ENCODE measurements at regions not wholly inside any gene's neighbourhood (a gene's known extent, or its start where the extent isn't known, plus 50 kb on each side); places are given as distances from the start of the nearest gene placed in this dataset.

GRCh38 chr19:28519952-28520861, 692.7 kb downstream of the UQCRFS1 start:
- peaks cover 44% of the 10 kb centered on the region for H3K4me1 Mint-ChIP-seq
- ChIA-PET CTCF (no interaction called here), POLR2A (no interaction called here)
- DNase-seq (ENCODE audit: low spot score) = no peak
- no peak for TF ChIP-seq USF1 (CRISPR knock-in tag; IDR thresholded peaks at IDR 0.05)
- peak; percentile 39; the same call in 1 of the 2 replicates for TF ChIP-seq ZNF423 (CRISPR knock-in tag; IDR thresholded peaks at IDR 0.05)
- H3K27ac Mint-ChIP-seq = peak overlapping the region; percentile 18; the same call in 1 of the 2 replicates
- peak; percentile 67 for ATAC-seq
- H3K27me3 Mint-ChIP-seq (ENCODE audit: low read depth) = peaks cover 21% of the 10 kb centered on the region
- peaks cover 12% of the 10 kb centered on the region; the same call in 1 of the 2 replicates for H3K9me3 Mint-ChIP-seq
- H3K4me3 Mint-ChIP-seq = no peak overlapping the region
- peaks cover 6% of the 10 kb centered on the region for H3K36me3 Mint-ChIP-seq

GRCh38 chr19:28519218-28519779, 693.7 kb downstream of the UQCRFS1 start:
- peaks cover 7% of the 10 kb centered on the region; the same call in 1 of the 2 replicates for H3K9me3 Mint-ChIP-seq
- no peaks in the 10 kb centered on the region for H3K36me3 Mint-ChIP-seq
- H3K27ac Mint-ChIP-seq = no peak overlapping the region
- ChIA-PET CTCF (no interaction called here), POLR2A (no interaction called here)
- DNase-seq (ENCODE audit: low spot score) (no peak), ATAC-seq (no peak)
- H3K4me1 Mint-ChIP-seq = peaks cover 44% of the 10 kb centered on the region
- peaks cover 14% of the 10 kb centered on the region for H3K27me3 Mint-ChIP-seq (ENCODE audit: low read depth)
- H3K4me3 Mint-ChIP-seq = no peak overlapping the region
- no peak for TF ChIP-seq GRHL2 (CRISPR knock-in tag; IDR thresholded peaks at IDR 0.05; ENCODE audit: insufficient replicate concordance, severe bottlenecking)
- TF ChIP-seq RELA (CRISPR knock-in tag; IDR thresholded peaks at IDR 0.05; ENCODE audit: borderline replicate concordance) = no peak
- TF ChIP-seq NR3C1 (CRISPR knock-in tag; conservative IDR thresholded peaks at IDR 0.05; ENCODE audit: low read depth) = no peak
- no peak for TF ChIP-seq NFE2L1 (CRISPR knock-in tag; IDR thresholded peaks at IDR 0.05)
- TF ChIP-seq FOXJ3 (CRISPR knock-in tag; IDR thresholded peaks at IDR 0.05; ENCODE audit: borderline replicate concordance) = no peak
- TF ChIP-seq, protein P1, sequence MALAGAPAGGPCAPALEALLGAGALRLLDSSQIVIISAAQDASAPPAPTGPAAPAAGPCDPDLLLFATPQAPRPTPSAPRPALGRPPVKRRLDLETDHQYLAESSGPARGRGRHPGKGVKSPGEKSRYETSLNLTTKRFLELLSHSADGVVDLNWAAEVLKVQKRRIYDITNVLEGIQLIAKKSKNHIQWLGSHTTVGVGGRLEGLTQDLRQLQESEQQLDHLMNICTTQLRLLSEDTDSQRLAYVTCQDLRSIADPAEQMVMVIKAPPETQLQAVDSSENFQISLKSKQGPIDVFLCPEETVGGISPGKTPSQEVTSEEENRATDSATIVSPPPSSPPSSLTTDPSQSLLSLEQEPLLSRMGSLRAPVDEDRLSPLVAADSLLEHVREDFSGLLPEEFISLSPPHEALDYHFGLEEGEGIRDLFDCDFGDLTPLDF (CRISPR knock-in tag; IDR thresholded peaks at IDR 0.05) = no peak
- TF ChIP-seq ATF6 (CRISPR knock-in tag; IDR thresholded peaks at IDR 0.05) = no peak
- no peak for TF ChIP-seq MLX (CRISPR knock-in tag; IDR thresholded peaks at IDR 0.05)
- no peak for TF ChIP-seq ZNF425 (CRISPR knock-in tag; conservative IDR thresholded peaks at IDR 0.05)
- TF ChIP-seq CTCF (IDR thresholded peaks at IDR 0.05) = no peak
- no peak for TF ChIP-seq SOX15 (CRISPR knock-in tag; IDR thresholded peaks at IDR 0.05)
- no peak for TF ChIP-seq GTF2I (CRISPR knock-in tag; conservative IDR thresholded peaks at IDR 0.05)
- TF ChIP-seq ESRRA (CRISPR knock-in tag; IDR thresholded peaks at IDR 0.05; ENCODE audit: borderline replicate concordance) = no peak
- TF ChIP-seq ZNF532 (CRISPR knock-in tag; IDR thresholded peaks at IDR 0.05; ENCODE audit: borderline replicate concordance) = no peak
- TF ChIP-seq, protein P2, sequence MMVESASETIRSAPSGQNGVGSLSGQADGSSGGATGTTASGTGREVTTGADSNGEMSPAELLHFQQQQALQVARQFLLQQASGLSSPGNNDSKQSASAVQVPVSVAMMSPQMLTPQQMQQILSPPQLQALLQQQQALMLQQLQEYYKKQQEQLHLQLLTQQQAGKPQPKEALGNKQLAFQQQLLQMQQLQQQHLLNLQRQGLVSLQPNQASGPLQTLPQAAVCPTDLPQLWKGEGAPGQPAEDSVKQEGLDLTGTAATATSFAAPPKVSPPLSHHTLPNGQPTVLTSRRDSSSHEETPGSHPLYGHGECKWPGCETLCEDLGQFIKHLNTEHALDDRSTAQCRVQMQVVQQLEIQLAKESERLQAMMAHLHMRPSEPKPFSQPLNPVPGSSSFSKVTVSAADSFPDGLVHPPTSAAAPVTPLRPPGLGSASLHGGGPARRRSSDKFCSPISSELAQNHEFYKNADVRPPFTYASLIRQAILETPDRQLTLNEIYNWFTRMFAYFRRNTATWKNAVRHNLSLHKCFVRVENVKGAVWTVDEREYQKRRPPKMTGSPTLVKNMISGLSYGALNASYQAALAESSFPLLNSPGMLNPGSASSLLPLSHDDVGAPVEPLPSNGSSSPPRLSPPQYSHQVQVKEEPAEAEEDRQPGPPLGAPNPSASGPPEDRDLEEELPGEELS (CRISPR knock-in tag; IDR thresholded peaks at IDR 0.05) = no peak

Data from WTC11 (cell line).